Stimulated activated CD4-positive, alpha-beta T cell treated with anti-CD3 and anti-CD28 coated beads, Interleukin-1b, Interleukin-23, amount 100 ng/mL, for 4 hours (primary cell): ENCODE measurements at regions not wholly inside any gene's neighbourhood (a gene's known extent, or its start where the extent isn't known, plus 50 kb on each side); places are given as distances from the start of the nearest gene placed in this dataset.
A peak's percentile ranks its signal among the peaks of the same experiment; 100 is the strongest.
"Not testable (repeated sequence)": the region's sequence is repeated elsewhere in the genome, so short reads cannot be mapped to it uniquely, and the experiment has no call there.

Experiments used
- DNase-seq, 2 donors: peaks; one replicate each; pipeline ENCODE4 v3.0.0-alpha.2; 2020; ENCODE audit warnings: low read depth in 2 of 2

DNA sequence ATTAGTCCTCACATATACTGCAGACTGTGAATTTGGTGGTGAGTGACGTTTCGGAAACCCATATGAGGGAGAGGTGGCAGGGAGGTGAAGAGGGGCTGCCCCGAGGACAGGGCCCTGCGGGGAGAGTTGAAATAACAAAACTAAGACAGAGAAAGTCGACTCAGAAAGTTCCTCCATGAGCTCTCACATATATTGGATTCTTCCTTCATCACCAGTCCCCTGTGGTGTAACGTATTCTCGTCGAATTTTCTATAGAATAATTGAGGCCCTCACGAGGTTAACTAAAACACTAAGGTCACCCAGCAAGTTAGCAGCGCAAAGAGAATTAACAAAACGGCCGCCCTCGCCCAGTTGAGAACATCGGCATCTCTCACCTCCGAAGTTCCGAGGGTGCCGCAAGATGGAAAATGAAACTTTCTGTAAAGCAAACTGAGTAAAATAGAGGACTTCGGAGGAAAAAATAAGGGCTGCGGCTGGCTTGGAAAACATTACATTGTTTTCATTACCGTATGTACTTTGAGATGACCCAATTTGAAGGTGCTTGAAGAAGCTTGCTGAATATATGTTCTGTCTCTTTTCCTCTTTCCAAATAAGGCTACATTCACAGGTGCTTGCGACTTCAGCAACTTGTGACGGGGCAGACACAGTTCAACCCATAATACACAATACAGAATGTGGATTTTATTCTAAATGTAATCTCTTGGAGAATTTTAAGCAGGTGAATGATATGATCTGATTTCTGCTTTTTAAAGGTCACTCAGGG lies 490.9 kb upstream of the JARID2 start:
- DNase-seq, result no peak

DNA sequence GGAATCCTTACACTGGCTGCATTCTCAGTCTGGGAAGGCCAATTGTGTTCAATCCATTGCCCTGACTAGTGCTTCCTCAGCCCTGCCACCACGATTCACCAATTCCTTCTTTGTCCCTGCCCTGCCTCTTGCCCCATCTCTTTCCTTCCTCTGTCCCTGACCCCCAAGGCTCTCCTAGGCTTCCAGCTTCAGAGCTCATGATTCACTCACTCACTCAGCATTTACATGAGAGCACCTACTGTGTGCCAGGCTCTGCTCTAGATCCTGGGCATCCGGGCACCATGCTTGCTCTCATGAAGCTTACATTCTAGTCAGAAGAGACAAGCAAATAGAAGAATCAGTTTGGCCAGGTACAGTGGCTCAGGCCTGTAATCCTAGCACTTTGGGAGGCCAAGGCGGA lies 489.5 kb upstream of the JARID2 start:
- no peak for DNase-seq

DNA sequence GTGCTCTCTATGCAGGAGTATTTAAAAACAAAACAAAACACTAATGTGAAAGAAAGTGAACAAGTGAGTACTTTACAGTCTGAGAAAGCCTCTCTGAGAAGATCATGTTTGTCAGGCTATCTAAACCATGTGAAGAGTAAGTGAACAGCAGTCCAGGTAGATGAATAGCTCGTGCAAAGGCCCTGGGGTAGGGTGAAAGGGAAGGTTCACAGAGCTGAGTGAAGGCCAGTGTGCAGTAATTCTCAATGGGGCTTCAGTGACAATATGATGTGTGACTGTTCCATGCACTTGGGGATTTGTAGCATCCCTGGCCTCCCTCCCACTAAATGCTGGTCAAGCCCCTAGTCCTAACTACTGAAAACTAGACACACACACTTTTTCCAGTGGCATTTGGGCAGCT lies 488.9 kb upstream of the JARID2 start:
- DNase-seq, result no peak

GRCh38 chr6:14757418-14757817 lies 488.5 kb upstream of the JARID2 start:
- DNase-seq, result no peak

GRCh38 chr6:14758421-14759081 lies 487.3 kb upstream of the JARID2 start:
- peak in 1 of 2 donors; percentile 31 for DNase-seq

DNA sequence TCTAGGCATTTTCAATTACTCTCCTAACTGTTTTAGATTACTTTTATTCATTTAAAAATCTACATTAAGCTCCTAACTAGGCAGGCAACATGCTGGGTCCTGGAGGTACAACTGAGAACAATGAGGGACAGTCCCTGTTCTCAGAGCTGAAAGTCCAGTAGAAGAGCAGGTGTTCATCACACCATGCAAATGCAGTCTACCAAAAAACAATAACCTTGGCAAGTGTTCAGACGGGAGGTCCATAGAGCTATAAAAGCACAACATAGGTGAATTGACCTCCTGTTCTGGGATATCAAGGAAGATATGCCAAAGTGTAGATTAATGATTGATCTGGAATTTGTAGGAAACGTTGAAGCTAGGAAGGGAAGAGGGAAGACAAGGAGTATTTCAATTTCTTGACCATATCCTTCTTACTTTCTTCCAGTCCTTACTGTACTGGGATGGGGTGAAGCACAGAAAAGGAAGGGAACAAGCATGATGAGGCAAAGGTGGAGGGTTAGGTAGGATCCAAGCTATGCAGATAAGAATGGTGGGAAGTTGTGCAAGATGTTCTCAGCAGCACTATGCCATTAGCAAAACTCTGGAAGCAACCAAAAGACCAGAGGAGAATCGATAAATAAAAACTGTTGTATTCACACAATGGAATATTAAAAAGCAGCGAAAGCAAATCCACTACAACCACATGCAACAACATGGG lies 485.7 kb upstream of the JARID2 start:
- no peak for DNase-seq

GRCh38 chr6:14762077-14762476 lies 483.8 kb upstream of the JARID2 start:
- DNase-seq, result no peak

DNA sequence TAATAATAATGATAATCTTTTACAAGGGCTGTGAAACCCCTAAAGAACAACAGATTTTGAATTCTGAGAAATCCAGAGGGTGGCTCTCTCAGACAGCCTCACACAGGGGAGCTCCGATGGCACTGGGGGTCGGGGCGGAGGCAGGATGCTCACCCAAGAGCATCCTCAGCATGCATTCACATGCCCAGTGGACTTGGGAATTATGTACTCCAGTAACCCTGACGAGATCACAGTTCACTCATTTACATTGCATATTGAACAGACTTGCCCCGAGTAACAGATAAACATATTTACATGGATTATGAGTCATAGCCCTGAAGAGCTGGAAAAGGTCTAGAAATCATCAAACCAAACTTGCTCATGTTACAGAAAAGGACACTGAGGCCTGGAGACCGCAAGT lies 482.7 kb upstream of the JARID2 start:
- no peak for DNase-seq

- DNase-seq, result no peak
Observed at GRCh38 chr6:14763616-14764015, 482.3 kb upstream of the JARID2 start.

- DNase-seq, result no peak
Observed at GRCh38 chr6:14765106-14765505, 480.8 kb upstream of the JARID2 start.

GRCh38 chr6:14765721-14766390 lies 480.0 kb upstream of the JARID2 start:
- DNase-seq, result no peak

DNA sequence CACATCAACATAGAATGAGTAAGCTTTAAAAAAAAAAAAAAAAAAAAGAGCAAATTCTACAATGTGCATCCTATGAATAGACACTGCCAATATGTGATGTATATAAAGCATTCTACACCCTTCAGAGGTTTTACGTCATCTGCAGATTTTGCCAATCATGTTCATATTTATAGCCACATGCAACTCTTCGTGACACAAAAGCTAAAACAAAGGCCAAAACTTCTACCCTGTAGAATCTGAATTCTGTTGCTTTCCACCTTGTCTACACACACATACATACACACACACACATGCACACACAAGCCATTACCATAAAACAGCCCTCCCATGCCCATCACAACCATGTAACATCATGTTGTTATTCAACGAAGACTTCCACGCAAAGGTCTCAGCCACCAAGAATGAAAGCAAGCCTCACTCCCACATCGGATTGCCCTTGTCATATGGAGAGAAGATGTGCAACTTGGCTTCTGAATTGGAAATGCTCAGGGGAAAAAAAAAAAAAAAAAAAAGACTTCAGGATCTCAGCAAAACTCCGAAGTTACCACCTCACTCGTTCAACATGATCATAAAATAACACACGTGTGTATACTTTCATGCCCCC lies 479.4 kb upstream of the JARID2 start:
- no peak for DNase-seq

- no peak for DNase-seq
Observed at GRCh38 chr6:14767226-14767625, 478.6 kb upstream of the JARID2 start.

DNA sequence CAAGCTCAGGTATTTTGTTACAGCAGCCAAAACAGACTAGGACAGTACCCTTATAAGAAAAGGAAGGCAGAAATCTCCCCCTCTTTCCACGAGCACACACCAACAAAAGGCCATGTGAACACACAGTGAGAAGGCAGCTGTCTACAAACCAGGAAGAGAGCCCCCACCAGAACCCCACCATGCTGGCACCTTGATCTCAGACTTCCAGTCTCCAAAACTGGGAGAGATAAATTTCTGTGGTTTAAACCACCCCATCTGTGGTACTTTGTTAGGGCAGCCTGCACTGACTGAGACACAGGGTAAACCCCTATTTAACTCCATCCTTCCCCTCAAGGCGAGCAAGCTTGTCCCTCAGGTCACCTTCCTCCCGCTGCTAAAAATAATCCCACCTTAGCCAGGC lies 475.8 kb upstream of the JARID2 start:
- DNase-seq, result no peak

DNA sequence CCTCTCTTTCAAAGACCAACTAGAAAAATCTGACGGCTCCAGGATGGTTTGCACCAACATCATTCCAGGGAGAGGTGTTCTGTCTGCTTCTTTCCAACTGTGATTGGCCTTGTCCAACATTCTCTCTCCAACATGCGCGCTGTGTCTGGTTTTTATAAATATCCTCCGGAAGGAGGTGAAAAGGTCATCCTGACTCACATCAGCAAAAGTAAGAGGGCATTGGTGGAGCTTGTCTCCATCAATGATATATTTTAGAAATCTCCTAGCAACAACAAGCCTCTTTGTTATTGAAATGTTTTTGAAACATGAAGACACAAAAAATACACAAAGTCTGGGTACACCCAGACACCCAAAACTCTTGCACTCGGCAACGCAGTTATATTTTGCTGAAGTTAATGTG lies 475.3 kb upstream of the JARID2 start:
- DNase-seq, result no peak

DNA sequence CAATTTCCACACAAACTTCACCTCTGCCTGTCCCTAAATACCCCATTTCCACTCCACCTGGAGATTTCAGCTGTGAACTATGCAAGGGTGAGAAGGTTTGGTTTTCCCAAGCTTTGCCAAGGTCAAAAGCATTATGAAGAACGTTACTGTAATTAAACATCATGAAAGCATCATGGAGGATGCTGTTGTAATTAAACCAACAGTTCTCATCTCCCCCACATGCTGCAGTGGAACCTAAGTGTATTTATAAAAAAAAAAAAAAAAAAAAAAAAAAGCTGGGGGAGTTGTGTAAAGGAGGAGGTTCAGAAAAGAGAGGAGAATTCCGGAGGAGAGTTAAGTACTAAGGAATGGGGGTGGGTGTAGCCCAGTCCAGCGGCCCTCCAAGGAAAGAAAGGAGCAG lies 474.9 kb upstream of the JARID2 start:
- no peak for DNase-seq

GRCh38 chr6:14772188-14772587 lies 473.7 kb upstream of the JARID2 start:
- DNase-seq, result no peak

DNA sequence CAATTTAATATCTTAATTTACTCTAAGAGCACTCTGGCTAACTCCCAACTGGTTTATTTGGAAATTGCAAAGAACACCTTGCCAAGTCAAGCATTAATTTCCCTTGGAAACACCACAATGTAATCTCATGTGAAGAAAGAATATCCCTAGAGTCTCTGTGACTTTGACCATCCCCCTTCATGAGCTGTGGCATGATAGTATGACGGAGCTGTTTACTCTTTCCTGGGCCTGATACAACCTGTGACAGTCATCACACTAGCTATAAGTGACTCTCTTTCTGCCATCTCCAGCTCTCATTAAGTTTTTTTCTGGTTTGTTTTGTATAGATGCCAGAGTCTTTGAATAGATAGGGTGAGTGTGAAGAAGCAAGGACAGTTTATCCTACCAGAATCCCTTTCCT lies 470.3 kb upstream of the JARID2 start:
- no peak for DNase-seq

- no peak for DNase-seq
Observed at GRCh38 chr6:14776307-14776706, 469.6 kb upstream of the JARID2 start.

- DNase-seq, result no peak
Observed at GRCh38 chr6:14781772-14782525, 463.9 kb upstream of the JARID2 start.

DNA sequence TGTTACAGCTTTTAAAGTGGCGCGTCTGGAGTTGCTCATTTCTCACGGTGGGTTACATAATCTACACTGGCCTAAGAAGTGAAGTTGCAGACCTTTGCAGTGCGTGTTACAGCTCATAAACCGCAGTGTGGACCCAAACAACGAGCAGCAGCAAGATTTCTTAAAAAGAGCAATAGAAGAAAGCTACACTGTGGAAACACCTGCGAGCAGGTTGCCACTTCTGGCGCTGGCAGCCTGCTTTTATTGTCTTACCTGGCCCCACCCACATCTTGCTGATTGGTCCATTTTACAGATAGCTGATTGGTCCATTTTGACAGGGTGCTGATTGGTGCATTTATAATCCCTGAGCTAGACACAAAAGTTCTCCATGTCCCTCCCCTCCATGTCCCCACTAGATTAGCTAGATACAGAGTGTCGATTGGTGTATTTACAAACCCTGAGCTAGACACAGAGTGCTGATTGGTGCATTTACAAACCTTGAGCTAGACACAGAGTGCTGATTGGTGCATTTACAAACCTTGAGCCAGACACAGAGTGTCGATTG lies 462.9 kb upstream of the JARID2 start:
- DNase-seq, result not testable (repeated sequence)
